ENCODE measurements at regions not wholly inside any gene's neighbourhood (a gene's known extent, or its start where the extent isn't known, plus 50 kb on each side); places are given as distances from the start of the nearest gene placed in this dataset.

DNA sequence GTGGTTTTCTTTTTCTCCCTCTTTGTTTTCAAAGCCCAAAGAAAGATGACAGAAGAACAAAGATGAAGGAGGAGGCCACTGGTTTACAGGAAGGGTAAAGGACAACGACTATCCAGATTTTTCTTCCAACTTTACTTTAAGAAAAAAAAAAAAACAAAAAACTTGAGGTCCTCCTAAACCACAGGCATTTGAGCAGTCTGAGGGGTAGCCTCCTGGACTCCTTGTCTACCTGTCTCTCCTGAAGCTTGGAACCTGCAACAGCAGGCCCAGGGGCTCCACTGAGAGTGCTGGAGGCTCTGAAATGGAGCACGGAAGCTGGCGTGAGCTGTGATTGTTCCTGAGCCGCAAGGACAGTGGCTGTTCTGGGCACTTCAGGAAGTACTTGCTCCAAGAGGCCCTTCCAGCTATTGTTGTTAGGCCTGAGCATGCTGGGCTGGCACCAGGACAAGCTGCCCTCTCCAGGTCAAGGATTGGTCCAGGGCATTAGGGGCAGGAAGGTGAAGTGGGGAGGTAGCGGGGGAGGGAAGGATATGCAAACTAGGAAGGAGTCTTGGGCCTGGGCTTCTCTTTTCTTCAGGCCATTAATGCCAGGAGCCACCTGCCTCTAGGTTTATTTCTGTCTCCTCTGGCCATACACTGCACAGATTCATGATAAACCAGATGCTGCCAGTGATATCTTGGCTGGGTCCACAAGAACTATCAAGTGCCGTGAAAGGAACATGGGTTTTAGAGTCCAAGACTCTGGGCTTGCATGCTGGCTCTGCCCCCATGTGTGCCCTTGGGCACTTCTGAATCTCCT, 147.3 kb downstream of the CCDC34 start:
- DNase-seq (ENCODE audit: low spot score) = peak; percentile 44

DNA sequence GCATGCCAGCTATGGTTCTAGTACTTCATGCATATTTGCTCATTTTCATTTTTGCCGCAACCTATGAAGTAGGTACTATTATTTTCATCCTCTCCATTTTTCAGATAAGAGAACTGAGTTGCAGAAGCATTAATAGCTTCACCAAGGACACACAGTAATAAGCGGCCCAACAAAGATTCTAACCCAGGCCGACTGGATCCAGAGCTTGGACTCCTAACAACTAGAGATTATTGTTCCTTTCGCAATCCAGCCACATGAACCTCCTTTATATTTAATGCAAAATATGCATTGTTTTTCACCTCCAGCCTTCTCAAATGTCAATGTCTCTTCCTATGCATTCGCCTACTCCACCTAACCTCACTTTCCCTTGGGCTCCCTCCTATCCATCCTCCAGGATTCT, 148.3 kb downstream of the CCDC34 start:
- DNase-seq (ENCODE audit: low spot score) = no peak

DNA sequence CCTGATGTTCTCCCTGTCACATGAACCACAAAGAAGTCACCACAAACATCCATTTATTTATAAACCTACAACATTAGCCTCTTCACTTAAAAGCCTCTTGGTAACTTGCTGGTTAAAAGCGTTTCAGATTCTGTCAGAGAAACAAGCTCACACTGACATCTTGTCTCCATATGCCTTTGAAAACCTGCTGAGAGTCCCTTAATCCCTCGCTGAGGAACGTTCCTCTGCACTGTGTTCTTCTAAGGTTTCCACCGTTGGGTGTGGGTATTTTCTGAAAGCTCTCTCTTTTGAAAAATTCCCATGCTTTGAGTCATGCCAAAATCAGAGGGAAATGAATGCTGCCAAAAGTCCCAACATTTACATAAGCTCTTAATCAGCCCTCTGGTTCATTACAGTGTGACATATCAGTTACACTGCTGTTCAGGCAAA, 149.8 kb downstream of the CCDC34 start:
- no peak for DNase-seq (ENCODE audit: low spot score)

DNA sequence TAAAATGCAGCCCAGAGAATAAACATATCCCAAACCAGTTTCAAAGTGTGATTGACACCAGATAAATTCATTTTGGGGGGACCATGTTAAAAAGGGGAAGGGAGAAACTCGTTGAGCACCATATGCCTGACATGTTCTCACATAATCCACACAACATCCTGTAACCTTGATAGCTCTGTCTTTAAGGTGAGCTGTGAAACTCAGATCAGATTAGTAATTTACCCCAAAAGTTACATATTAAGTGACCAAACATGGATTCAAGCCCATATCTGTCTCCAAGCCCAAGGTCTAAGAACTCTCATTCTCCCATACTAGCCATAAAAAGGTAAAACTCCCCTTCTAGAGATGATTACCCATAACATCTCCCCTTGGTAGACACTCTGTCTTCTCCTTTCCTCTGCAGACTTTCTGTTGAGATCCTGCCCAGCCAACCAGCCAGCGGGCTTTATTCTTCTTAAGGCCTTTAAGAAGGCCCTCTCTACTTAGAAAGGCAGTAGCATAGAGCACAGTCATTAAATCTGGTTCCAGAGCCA, 150.7 kb downstream of the CCDC34 start:
- DNase-seq (ENCODE audit: low spot score) = no peak

DNA sequence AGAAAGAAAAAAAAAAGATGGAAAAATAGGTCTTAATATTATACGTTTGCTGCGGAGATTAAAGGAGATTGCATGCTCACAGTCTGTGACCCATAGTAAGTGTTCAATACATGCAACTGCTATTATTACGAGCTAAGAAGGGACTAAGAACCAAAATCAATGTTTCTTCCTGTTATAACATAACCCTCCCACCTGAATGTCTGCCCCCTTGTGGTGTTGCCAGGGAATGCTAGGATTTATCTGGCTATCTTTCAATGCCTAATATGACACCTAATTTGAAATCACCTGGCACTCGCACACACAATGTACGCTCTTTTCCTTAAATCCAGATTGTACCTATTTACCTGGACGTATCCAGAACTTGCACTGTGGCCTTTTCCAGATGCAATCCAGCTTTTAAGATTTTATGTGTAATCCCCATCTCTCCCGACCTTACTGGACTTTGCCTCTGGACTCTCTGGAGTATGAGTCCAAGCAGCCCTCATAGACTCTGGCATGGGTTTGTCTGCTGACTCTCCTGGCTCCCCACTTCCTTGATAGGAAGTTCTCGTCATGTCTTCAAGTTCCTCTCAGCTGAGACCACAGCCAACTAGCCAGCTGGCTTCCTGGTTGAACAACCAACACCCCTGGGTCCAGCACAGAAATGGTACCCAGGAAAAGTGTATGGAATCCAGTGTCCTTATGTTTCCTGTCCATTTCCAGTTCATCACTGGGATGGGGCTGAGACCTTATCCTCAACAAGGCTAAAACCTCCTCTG, 151.5 kb downstream of the CCDC34 start:
- DNase-seq (ENCODE audit: low spot score) = no peak

DNA sequence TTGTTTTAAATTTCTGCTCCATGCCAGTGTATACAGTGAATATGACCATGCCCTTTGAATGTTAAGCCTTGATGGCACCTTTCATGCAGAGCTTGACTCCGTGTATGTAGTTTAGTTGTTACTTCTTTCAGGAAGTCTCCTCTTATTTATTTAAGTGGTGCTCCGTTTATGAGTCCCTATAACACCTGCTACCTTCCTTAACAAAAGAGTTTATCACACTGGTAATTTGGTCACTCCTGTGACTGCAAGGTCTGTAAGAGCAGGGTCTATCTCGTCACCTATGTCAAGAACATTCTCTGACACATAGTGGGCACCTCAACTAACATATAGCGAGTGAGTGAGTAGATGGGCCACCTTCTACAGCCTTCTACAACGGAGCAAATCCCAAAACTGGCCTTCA, 152.5 kb downstream of the CCDC34 start:
- no peak for DNase-seq (ENCODE audit: low spot score)

DNA sequence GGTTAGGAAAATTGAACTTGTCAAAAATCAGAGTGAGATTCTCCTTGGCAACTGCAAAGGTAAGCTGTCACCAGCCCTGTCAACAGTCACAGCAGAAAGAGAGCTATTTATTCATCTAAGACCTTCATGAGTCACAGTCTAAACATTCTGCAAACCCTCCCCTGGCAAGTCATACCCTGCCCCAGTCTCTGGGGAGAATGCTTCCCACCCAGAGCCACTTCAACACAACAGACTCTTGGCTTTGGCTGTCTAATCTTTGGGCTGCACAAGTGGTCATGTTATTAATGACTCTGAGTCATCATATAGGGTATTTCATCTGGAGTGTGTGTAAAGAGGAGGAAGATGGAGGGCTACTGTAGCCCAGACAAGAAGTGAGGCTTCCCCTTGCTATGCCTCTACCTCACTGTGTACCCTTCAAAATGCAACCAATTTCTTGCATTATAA, 153.4 kb downstream of the CCDC34 start:
- no peak for DNase-seq (ENCODE audit: low spot score)

DNA sequence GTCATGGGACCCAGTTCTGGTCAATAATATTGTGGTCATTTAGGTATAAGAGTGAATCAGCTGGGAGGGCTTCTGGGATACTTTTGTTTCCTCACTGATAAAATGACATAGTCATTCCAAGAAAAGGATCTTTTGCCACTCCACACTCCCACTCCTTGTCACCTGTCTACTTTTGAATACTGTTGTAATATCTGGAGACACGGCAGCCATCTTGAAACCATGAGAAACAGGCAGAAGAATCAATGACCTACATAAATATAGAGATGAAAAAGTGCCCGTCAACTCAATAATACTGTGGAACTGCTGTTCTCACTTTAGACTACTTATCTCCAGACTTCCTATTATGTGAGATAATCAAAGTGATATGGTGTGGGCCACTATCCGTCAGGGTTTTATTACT, 154.2 kb downstream of the CCDC34 start:
- no peak for DNase-seq (ENCODE audit: low spot score)

DNA sequence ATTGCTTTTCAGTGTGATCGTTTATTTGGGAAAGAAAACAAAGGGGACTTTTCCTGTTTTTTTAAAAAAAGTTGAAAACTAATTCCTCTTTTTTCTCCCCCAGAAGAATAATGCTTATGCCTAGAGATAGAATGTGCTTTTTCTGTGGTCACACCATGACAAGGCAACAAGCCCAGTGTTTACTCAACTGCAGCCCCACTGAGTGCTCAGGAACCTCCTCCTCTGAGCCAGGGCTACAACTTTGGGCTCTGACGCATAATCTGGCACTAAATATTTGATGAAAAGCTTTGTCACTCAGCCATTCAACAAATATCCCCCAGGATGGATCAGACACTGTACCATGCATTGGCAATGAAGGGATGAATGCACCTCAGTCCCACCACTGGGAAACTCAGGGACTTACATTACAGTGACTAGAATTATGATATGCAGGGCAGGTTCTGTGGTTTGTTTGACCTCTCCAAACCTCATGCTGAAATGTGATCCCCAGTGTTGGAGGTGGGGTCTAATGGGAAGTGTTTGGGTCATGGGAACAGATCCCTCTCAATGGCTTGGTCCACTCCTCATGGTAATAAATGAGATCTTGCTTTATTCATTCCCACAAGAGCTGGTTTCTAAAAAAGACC, 155.9 kb downstream of the CCDC34 start:
- no peak for DNase-seq (ENCODE audit: low spot score)

DNA sequence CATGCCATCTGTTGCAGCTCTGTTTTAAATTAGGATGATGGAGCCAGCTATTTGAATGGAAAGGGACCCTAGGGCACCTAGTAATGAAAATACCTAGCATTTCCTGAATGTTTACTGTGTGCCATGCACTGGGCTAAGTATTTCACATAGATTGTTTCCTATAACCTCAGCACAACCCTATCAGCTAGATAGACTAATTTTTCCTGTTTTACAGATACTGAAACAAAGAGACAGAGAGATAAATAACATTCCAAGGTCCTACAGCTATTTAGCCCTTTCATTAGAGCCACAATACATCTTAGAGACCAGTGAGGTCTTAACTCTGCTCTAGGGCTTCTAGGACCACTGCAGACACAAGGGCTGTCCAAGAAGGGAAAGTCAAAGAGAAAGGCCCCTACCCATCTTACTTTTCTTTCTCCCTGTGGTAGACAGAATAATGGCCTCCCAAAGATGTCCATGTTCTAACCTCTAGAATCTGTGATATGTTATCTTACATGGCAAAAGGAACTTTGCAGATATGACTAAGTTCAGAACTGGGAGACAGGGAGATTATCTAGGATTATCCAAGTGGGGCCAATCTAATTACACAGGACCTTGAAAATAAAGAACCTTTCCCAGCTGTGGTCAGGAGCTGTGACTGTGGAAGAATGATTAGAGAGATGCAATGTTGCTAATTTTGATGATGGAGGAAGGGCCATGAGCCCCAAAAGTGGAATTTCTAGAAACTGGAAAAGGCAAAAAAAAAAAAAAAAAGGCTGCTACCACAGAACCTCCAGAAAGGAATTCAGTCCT, 157.0 kb downstream of the CCDC34 start:
- no peak for DNase-seq (ENCODE audit: low spot score)

DNA sequence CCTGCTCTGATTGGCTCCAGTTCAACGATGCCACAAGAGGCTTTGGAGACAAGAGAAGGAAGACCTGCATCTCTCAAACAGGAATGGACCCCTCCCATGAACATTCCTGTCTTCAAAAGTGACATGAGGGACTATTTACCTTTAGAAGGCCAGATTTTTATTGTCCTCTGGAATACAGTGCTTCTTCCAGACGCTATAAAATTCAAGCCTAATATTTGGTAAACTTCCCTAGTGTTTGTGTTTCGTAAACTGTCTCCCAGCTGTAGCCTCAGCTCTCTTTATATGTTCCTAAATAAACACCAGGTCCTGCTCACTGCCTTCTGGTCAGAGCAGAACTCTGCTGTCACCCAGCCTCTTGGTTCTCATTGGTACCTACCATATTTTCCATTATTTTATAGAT, 157.8 kb downstream of the CCDC34 start:
- no peak for DNase-seq (ENCODE audit: low spot score)

DNA sequence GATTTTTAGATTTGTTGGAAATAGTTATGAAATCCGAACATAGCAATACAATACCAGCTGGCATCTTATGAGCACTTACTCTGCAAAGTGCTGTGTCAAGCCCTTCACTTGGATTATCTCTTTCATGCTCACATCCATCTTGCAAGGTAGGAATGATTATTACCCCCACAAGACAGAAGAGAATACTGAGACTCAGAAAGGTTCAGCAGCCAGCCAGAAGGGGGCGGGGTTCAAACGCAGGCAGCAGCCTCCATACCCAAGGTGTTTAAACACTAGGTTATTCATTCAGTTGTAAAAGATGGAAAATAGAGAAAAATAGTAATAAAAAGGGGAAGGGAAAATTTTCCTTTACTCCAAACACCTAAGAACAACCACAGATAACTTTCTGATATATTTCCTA, 158.5 kb downstream of the CCDC34 start:
- DNase-seq (ENCODE audit: low spot score) = no peak

DNA sequence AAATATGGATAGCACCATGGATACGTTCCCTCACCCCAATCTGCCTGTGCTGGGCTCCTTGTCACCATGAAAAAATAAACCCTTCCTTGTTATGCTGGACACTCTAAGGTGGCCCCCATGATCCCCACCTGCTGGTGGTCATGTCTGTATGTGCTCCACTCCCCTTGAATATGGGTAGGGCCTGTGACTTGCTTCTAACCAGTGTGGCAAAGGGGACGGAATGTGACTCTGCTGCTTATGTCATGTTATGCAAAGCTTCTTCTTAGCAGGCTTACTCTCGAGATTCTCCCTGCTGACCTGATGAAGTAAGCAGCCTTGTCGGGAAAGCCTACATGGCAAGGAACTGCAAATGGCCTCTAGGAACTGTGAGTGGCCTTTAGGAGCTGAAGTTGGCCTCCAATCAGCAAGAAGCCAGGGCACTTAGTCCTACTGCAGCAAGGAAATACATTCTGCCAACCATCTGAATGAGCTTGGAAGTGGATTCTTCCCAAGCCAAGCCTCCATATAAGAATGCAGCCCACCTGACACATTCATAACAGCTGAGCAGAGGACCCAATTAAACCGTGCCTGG, 159.9 kb downstream of the CCDC34 start:
- DNase-seq (ENCODE audit: low spot score) = no peak

DNA sequence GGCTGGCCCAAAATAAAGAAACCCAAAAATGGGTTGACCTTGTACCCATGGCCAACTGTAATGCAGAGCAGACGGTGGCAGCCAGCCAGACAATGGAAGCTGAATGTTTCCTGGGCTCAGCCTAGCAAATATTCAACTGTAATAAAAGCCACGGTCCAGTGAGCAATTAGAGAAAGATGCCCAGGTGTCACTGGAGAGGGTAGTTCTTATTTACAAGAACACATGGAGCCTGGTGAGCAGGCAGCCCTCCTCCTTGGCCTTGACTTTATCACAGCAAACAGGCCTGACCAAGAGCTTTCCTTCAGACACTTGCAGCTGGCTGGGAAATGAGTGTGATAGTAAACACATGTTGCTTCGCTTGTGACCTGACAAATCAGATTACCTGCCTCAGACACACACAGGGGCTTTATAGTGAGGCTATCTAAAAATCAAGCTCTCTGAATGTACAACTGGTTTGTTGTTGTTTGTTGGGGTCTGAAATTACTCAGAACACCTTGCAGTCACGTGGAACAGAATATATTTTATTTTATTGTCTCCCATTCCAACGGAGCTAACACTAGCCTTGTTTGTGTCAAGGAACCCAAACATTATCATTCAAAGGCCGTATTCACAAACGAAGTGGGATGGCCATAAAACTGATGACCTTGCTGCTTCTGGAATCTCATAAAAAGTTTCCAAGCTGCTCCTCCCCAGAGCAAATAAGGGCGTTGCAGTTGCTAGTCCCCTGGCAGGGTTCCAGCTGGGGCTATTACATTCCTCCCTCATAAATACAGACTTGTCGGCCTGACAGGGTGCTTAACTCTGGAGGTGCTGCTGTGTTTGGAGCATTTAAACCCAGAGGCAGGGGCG, 161.1 kb downstream of the BBOX1 start:
- peak; percentile 57 for DNase-seq (ENCODE audit: low spot score)

DNA sequence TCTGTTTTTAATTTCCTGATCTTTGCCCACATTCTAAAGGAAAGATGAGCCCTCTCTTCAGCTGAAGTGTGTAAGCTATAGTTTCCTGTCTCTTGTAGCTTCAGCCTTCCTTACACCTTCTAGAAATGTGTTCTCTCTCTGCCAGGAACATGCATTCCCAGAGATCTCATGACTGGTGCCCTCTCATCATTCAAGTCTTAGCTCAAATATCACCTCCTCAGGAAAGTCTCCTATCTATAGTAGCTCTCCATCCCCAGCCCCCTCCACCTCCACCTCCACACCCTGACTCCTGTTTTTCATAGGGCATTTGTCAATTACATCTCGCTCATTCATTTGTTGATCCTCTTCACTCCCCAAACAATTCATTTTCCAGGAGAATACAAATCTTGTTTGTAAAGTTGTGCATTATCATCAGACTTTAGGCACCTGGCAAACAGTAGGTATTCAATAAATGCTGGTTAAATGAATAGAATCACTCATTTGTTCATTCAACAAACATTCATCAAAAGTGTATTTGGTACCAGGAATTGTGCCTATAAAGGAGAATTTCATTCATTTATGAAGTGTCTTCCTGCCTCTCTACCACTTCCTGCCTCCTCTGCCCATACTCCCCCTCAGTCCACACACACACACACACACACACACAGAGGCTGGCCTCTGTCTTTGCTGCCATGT, 160.3 kb downstream of the BBOX1 start:
- DNase-seq (ENCODE audit: low spot score) = no peak

DNA sequence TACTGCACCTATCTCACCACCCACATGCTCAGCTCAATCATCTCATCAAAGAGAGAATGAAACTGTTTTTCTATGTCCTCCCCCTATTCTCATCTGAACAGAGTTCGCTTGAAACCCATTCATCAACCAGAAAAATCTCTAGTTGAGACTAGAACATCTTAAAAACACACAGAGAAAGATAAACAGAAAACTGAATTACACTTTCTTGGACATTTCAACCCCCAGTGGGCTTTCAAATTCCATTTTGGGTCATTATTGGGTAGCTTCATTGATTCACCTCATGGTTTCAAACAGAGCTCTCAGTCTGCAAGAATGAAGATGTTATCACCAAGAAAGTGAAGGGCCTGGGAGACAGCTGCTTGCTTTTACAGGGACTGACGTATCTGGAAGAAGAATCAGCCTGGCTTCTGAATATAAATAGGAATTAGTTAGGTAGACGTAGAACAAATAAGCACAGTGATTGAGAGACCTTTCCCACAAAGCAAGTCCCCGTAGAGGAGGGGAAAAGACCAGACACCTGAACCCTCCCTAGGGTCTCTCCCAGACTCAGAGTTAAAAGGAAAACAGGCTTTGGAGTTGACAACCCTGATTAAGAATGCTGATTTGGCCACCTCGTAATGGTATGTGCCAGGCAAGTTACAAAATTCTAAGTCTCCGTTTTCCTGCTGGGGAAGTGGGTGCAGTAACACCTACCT, 155.7 kb downstream of the BBOX1 start:
- no peak for DNase-seq (ENCODE audit: low spot score)

DNA sequence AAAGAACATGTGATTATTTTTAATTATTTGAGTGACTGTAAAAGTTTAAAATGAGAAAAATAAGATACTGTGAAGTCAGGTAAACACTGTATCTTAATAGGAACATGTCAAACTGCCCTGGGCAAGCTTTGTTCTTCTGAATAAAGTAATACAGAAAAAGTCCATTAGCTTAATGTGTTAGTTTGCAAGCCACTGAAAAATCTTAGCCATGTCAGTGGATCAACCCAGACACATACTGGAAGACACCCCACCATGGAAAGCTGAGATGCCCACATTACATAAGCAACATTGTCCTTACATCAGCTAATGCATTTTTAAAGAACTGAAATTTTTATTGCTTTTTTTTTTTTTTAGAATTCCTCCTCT, 155.2 kb downstream of the BBOX1 start:
- DNase-seq (ENCODE audit: low spot score) = no peak

DNA sequence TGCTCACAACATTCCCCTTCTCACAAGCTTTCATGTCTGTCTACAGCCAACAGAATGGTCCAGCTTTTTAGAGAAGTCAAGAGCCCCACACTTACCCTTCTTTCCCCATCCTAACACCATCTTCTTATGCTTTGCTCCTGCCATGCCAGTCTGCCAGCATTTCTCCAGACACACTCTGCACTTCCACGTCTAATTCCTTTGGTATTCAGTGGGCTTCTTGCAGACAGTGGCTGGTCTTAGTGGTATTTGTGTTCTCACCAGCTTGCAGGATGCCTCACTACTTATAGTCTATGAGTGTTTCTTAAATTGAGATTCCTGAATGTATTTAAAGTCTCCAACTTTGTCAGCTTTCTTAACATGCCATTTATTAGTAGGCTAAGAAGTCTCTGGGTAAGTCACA, 154.4 kb downstream of the BBOX1 start:
- DNase-seq (ENCODE audit: low spot score) = no peak

DNA sequence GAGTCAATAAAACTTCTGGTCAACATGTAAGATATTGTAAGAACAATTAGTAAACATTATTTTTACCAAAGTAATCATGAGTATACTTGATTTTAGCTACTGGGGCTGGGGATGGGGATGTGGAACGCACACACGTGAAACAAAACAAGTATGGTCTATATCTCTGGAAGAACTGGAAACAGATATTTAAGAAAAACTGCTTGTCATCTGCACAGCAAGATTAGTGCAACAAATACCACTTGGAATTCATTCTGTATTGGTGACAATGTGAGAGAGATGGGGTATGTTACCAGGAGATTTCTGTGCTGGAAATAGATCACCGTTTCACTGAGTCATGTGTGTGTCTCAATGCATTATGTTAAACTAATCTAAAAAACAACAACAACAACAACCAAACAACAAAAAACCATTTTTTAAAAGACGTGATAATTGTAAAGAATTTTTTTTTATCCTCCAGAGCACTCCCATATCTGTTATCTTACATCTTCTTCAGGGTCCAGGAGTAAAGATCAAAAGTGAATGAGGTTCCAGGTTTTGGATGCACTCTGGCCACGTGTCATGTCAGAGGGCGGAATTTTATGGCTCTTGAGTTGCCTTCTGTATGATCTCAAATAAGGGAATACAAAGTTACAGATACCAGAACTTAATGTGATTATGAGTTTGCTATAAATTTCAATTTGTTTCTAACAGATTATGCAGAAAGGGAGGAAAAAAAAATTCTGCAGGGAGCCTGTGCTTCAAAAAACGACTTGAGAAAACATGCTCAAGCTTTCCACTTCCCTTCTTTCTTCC, 153.0 kb downstream of the BBOX1 start:
- DNase-seq (ENCODE audit: low spot score) = no peak

Measured in iPS-NIHi11 (cell line).